ENCODE measurements at regions not wholly inside any gene's neighbourhood (a gene's known extent, or its start where the extent isn't known, plus 50 kb on each side); places are given as distances from the start of the nearest gene placed in this dataset.

DNA sequence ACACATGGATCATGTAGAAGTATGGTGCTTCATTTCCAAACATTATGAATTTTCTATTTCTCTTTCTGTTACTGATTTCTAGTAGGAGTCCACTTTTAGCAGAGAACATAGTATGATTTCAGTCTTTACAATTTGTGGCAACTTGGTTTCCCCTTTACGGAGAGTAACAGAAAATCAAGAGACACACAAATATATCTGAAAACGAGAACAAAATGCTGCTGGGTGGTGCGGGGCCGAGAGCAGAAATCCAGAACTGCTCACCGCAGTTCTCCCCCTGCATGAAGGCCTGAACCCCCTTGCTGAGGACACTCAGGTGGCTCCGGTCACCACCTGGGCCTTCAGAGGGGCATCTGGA, 94.5 kb upstream of the FMN2 start:
- TF ChIP-seq ZFX (CRISPR knock-in tag; IDR thresholded peaks at IDR 0.05): no peak
- TF ChIP-seq, protein P1, sequence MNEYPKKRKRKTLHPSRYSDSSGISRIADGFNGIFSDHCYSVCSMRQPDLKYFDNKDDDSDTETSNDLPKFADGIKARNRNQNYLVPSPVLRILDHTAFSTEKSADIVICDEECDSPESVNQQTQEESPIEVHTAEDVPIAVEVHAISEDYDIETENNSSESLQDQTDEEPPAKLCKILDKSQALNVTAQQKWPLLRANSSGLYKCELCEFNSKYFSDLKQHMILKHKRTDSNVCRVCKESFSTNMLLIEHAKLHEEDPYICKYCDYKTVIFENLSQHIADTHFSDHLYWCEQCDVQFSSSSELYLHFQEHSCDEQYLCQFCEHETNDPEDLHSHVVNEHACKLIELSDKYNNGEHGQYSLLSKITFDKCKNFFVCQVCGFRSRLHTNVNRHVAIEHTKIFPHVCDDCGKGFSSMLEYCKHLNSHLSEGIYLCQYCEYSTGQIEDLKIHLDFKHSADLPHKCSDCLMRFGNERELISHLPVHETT (CRISPR knock-in tag; conservative IDR thresholded peaks at IDR 0.05 in 1 of 2, IDR thresholded peaks at IDR 0.05 in 1 of 2): no peak
- TF ChIP-seq, protein P2, sequence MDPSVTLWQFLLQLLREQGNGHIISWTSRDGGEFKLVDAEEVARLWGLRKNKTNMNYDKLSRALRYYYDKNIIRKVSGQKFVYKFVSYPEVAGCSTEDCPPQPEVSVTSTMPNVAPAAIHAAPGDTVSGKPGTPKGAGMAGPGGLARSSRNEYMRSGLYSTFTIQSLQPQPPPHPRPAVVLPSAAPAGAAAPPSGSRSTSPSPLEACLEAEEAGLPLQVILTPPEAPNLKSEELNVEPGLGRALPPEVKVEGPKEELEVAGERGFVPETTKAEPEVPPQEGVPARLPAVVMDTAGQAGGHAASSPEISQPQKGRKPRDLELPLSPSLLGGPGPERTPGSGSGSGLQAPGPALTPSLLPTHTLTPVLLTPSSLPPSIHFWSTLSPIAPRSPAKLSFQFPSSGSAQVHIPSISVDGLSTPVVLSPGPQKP (CRISPR knock-in tag; IDR thresholded peaks at IDR 0.05): no peak
- no peak for TF ChIP-seq BHLHE40 (IDR thresholded peaks at IDR 0.05; ENCODE audit: low read length)
- no peak for TF ChIP-seq KDM1A (IDR thresholded peaks at IDR 0.05)
- TF ChIP-seq, protein P3, sequence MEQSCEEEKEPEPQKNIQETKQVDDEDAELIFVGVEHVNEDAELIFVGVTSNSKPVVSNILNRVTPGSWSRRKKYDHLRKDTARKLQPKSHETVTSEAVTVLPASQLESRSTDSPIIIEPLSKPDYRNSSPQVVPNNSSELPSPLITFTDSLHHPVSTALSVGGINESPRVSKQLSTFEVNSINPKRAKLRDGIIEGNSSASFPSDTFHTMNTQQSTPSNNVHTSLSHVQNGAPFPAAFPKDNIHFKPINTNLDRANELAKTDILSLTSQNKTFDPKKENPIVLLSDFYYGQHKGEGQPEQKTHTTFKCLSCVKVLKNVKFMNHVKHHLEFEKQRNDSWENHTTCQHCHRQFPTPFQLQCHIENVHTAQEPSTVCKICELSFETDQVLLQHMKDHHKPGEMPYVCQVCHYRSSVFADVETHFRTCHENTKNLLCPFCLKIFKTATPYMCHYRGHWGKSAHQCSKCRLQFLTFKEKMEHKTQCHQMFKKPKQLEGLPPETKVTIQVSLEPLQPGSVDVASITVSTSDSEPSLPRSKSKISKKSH (CRISPR knock-in tag; IDR thresholded peaks at IDR 0.05): no peak
- no peak for TF ChIP-seq ZNF785 (CRISPR knock-in tag; IDR thresholded peaks at IDR 0.05)
- no peak for TF ChIP-seq TCF7L2 (IDR thresholded peaks at IDR 0.05; ENCODE audit: low read depth, low read length)
- no peak for TF ChIP-seq TARDBP (IDR thresholded peaks at IDR 0.05)

Measured in K562 (cell line).